NCI-H128 (cell line): ENCODE measurements at regions not wholly inside any gene's neighbourhood (a gene's known extent, or its start where the extent isn't known, plus 50 kb on each side); places are given as distances from the start of the nearest gene placed in this dataset.
"Not testable (repeated sequence)": the region's sequence is repeated elsewhere in the genome, so short reads cannot be mapped to it uniquely, and the experiment has no call there.

Source experiments
- DNase-seq: peaks from one replicate; lab custom pipeline; 2025; ENCODE audit not compliant: unreplicated experiment; lab: John Stamatoyannopoulos, UW

DNA sequence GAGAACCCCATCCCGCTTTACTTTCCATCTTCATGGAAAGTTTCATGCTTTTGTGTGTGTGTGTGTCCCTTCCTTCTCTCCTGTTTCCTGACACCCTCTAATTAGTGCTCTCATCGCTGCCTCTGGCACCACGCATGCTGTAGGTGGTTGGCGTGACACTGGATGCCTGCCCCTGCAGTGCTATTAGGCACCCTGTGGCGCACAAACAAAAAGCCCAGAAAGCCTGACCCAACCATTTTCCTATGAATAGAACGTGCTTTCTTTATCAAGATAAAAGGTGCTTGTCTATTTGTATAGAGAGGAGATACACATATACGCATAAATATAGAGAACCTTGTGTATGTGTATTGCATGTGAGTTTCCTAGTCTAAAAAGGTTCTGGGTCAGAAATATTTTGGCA is 120.8 kb upstream of the CDCA7L start:
- no peak for DNase-seq

GRCh38 chr7:22064816-22065215 is 119.1 kb upstream of the CDCA7L start:
- DNase-seq = no peak

- DNase-seq = no peak
These were observed 116.1 kb upstream of the CDCA7L start for GRCh38 chr7:22061775-22062174.

- DNase-seq = no peak
These were observed 115.2 kb upstream of the CDCA7L start for GRCh38 chr7:22060863-22061262.

DNA sequence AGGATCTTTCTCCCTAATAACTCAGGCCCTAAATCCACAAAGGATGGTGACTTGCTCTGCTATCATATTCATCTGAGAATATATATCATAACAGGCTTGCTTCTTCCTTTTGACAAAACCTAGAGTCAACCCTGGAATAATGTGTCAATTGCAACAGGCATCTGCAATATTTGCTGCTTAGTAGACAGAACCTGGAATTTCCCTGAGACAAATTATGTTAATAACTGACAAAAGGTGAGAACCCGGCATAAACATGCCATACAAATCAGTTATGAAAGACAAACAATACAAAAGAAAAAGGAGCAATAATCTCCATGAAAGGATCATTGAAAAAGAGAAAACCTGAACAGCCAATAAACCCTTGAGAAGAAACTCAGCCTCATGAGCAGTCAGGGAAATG is 114.5 kb upstream of the CDCA7L start:
- DNase-seq = no peak

DNA sequence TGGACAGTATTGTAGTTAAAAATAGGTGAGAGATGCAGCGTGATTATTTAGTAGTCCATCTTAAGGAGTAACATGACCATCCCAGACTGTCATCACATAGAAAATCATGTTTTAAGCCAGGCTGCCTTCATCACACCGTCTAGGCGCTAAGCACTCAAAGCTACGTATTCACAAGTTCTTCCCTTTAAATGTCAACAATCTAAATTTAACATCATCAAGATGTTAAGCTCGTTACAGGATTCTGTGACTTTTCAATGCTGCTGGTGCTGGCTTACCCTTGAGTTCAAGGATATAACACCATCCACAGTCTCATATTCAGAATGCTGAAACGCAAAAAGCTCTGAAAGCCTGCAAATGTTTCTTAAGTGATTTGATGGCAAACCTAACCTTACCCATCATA is 109.5 kb upstream of the CDCA7L start:
- no peak for DNase-seq

DNA sequence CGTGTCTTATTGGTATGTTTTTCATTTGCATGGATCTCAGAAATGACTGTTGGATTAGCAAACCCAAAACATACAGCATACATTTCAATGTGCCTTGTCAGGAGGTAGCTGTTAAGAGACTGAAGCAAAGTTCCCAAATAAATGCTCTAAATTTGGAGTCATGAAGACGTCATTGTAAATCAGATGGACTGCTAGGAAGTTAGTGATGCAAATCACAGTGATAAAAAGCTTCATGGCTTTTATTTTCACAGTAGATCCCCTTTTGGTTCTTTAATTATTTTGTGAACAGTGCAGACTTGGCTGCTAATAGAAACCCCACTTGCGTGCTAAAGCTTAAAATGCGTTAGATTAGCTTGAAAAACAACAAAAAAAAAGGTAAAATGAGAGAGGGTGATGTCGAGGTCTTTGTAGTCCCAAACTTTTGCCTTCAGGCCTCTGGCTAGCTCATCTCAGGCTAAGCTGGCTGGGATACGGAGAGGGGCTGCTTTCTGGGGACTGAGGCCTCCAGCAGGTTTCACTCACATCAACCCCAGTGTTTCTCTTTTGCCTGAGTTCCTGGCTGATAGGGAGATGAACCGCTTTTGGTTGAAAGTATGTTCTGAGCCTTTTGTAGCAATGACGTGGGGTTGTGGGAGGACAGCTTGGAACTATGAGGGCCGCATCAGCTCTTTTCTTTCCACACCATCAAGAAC is 107.1 kb upstream of the CDCA7L start:
- no peak for DNase-seq

- DNase-seq = no peak
These were observed 106.4 kb upstream of the CDCA7L start for GRCh38 chr7:22051886-22052673.

DNA sequence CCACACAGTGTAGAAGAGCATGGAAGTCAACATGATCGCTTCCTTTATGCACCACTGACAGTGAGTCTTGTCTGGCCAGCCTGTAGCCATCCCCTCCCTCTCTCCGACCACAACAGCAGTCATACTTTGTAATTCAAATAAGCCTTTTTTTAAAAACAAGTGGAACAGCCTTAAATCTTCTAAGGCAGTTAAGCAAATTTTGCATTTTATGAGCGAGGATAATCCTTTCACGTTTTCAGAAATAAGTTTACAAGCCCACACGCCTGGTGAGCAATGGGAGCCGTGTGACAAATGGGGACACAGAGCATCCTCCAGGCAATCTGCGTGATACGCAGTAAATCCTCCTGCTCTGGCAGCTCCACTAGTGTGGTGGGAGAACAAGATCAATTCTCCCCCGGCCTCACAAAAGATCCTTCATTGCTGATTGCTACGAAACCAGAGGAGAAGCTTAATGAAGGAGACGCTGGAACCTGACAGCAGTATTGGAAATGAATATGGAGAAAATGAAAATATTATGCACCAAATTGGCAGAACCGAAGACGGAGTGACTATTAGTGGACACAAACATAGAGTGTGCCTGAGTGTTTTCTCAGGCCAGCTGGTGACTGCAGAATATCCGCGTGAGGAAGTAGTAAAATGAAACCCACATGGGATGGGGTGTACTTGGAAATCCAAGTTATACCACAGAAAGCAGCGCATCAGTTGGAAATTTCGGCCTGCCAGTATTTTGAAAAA is 104.2 kb upstream of the CDCA7L start:
- no peak for DNase-seq

- DNase-seq = no peak
These were observed 97.7 kb upstream of the CDCA7L start for GRCh38 chr7:22043367-22043766.

DNA sequence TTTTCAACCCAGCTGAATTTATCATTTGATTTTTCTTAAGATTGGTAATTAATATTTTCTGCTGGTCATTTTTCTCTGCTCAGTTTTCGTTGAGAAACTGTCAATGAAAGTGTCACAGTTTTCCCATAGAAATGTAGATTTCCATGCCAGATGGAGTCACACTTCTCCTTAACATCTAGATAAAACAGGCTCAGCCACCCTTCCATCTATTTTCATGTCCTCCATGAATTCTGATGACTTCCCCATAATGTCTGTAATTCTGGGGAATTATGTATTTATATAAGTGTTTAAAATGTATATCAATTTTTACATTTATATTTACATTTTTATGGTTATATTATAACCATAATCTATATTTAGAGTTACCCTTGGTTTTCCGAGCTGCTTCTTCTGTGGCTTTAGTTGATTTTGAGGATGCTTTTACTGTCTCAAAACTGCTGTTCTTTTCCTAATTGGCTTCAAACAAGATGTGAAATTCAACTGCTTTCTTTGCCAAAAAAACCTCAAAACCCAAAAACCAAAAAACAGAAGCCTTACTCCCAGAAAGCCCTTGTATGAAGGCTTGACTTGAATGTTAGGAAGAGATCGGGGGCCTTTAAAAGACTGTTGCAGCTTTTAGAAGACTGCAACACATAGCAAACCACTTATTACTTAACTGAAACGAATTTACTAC is 95.4 kb upstream of the CDCA7L start:
- DNase-seq = no peak

DNA sequence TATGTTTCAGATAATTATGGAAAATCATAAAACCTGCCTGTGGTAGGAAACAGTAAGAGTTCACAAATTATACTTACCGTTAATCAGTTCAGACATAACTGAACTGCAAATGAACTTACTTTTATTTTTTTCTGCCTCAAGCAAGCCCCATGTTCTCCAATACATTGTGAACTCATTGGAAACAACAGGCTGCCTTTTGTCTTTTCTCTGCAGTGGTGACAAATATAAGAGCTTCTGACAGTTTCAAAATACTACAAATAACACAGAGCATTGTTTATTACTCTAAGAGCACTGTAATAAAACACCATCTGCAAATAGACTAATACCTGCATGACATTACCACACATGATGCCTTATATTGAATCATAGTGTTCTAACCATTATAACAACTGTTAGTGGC is 94.0 kb upstream of the CDCA7L start:
- DNase-seq = no peak

DNA sequence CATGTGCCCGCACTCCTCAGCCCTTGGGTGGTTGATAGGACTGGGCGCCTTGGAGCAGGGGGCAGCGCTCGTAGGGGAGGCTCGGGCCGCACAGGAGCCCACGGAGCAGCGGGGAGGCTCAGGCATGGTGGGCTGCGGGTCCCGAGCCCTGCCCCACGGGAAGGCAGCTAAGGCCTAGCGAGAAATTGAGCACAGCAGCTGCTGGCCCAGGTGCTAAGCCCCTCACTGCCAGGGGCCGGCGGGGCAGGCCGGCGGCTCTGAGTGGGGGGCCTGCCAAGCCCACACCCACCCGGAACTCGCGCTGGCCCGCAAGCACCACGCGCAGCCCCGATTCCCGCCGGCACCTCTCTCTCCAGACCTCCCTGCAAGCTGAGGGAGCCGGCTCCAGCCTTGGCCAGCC is 86.7 kb upstream of the CDCA7L start:
- DNase-seq = not testable (repeated sequence)

GRCh38 chr7:22028656-22029055 is 83.0 kb upstream of the CDCA7L start:
- DNase-seq = not testable (repeated sequence)

GRCh38 chr7:22027475-22027874 is 81.8 kb upstream of the CDCA7L start:
- no peak for DNase-seq

DNA sequence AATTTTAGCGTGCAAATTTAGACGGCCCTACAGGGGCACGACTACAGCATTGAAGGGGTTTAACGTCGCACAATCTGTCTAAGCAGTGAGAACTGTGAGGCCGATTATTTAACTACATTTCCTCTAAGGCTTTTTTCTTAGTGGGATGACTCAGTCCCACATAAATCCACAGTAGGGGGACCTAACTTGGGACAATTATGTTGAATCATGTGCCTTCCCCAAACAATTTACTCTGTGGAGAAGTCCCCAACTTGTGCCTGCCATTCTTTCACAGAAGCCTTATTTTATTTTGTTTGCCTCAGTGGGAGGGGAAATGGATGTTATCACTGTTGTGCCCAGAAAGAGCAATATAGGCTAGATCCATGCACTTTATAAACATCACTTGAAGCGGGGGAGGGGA is 80.3 kb upstream of the CDCA7L start:
- DNase-seq = no peak

GRCh38 chr7:22025075-22025474 is 79.4 kb upstream of the CDCA7L start:
- DNase-seq = no peak

GRCh38 chr7:22019931-22020330 is 74.2 kb upstream of the CDCA7L start:
- DNase-seq = no peak

DNA sequence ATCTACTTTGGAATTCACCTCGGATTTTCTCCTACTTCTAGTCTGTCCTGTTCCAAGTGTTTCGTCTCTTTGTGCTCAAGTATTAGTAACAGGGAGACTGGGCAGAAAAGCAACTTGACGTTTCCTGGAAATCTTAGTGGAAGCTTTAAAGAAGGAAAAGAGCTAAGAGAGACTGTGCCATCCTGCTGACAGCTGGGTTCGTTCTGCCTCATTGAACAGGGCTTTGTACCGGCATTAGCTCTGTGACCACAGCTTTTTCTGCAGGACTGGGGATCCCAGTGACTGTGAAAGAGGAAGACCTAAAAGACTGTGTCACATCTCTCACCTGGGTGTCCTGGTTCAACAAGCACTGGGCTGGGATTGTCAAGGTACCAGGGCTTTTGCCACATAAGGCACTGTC is 70.8 kb upstream of the CDCA7L start:
- DNase-seq = no peak

- no peak for DNase-seq
These were observed 68.0 kb upstream of the CDCA7L start for GRCh38 chr7:22013711-22014110.

GRCh38 chr7:22008683-22009082 is 63.0 kb upstream of the CDCA7L start:
- DNase-seq = no peak
